K562 (cell line): ENCODE measurements at regions not wholly inside any gene's neighbourhood (a gene's known extent, or its start where the extent isn't known, plus 50 kb on each side); places are given as distances from the start of the nearest gene placed in this dataset.

Source experiments
- ATAC-seq: fragments of 200-7000 bp; cut with Tn5 transposase; 3 replicates; pipeline ENCODE4 v1.9.1; 2020; ENCODE audit warnings: moderate library complexity
- BruUV-seq: library from RNA; stranded (reverse); fragments of 400-500 nt; replicated peaks from 2 replicates; lab custom pipeline; 2021; lab: Mats Ljungman, UMichigan
- CTCF ChIA-PET: fragments of 300-600 bp; formaldehyde crosslinking; extraction: SDS; loops from one replicate; lab custom pipeline; 2021; ENCODE audit warnings: low intra/inter-chr PET ratio; lab: Yijun Ruan, JAX
- POLR2A ChIA-PET: fragments of 300-600, 350-650 bp; sonication (Branson Sonifier 250); formaldehyde crosslinking; extraction: SDS; loops from one replicate; lab custom pipeline; 2021; ENCODE audit warnings: antibody characterized with exemption, inconsistent platforms; lab: Yijun Ruan, JAX
- DNase-seq, 4 experiments: peaks; one replicate each; pipeline versions ENCODE4 v3.0.0 to v3.0.0-alpha.2; 2011 to 2018; ENCODE audit warnings: low spot score in 3 of 4, mixed read lengths in 3 of 4; ENCODE audit errors: extremely low read depth in 1 of 4
- FAIRE-seq: peaks from 2 replicates; lab custom pipeline; 2011; peaks lifted over from hg19 to GRCh38; lab: Jason Lieb, UNC
- H2AFZ ChIP-seq: 2 replicates; pipeline ENCODE4 v1.6.0; 2011; ENCODE audit warnings: low read depth, low read length, control low read depth, inconsistent platforms
- H3K27ac ChIP-seq: fragments of 200-600 bp; 3 replicates; pipeline ENCODE4 v1.8.0; 2011; ENCODE audit warnings: low read depth, mild to moderate bottlenecking, control low read depth, inconsistent platforms, low read length, moderate library complexity, mixed read lengths; ENCODE audit errors: extremely low read depth
- H3K27me3 ChIP-seq, 2 experiments: fragments of 300-600 bp in 1 of 2; 2 replicates in 1 of 2; 3 replicates in 1 of 2; pipeline versions ENCODE4 v1.6.0 to v1.8.0; 2011; ENCODE audit warnings: inconsistent platforms in 2 of 2, low read length in 2 of 2, mild to moderate bottlenecking in 1 of 2, mixed read lengths in 1 of 2, moderate library complexity in 1 of 2; ENCODE audit not compliant: control insufficient read depth in 2 of 2, insufficient read depth in 2 of 2
- H3K36me3 ChIP-seq: fragments of 300-600 bp; 3 replicates; pipeline ENCODE4 v1.8.0; 2011; ENCODE audit warnings: mild to moderate bottlenecking, low read length, inconsistent platforms; ENCODE audit not compliant: control insufficient read depth, insufficient read depth
- H3K4me1 ChIP-seq, 2 experiments: fragments of 200-600 bp in 1 of 2; replicated peaks in 1 of 2; 2 replicates in 1 of 2; 3 replicates in 1 of 2; pipeline versions ENCODE4 v1.5.1 to v1.8.0; 2011; ENCODE audit warnings: inconsistent platforms in 2 of 2, low read length in 2 of 2, mild to moderate bottlenecking in 1 of 2, mixed read lengths in 1 of 2, moderate library complexity in 1 of 2; ENCODE audit not compliant: control insufficient read depth in 2 of 2, insufficient read depth in 2 of 2
- H3K4me2 ChIP-seq: 2 replicates; pipeline ENCODE4 v1.6.1; 2011; ENCODE audit warnings: low read length, control low read depth, inconsistent platforms, mixed read lengths; ENCODE audit not compliant: insufficient read depth
- H3K4me3 ChIP-seq: fragments of 200-600 bp; sonication (generic), shearing (Covaris generic); 2 replicates; pipeline ENCODE4 v1.5.1; 2016; ENCODE audit warnings: control low read depth, inconsistent platforms
- H3K79me2 ChIP-seq: fragments of 200-600 bp; 3 replicates; pipeline ENCODE4 v1.8.0; 2011; ENCODE audit warnings: low read length, inconsistent platforms; ENCODE audit not compliant: control insufficient read depth, insufficient read depth
- H3K9ac ChIP-seq, 2 experiments: 2 replicates each; pipeline versions ENCODE4 v1.6.0 to v1.6.1; 2011; ENCODE audit warnings: low read depth in 2 of 2, low read length in 2 of 2, control low read depth in 1 of 2, inconsistent platforms in 1 of 2, mild to moderate bottlenecking in 1 of 2, mixed read lengths in 1 of 2; ENCODE audit not compliant: insufficient read depth in 1 of 2
- H3K9me1 ChIP-seq: one replicate; pipeline ENCODE4 v1.6.0; 2011; ENCODE audit warnings: inconsistent platforms, mild to moderate bottlenecking, low read length, moderate library complexity; ENCODE audit not compliant: control insufficient read depth, insufficient read depth
- H3K9me3 ChIP-seq: replicated peaks from 2 replicates; pipeline ENCODE4 v1.5.1; 2011; ENCODE audit warnings: low read depth, low read length, inconsistent platforms; ENCODE audit not compliant: control insufficient read depth, insufficient read depth
- H4K20me1 ChIP-seq: replicated peaks from 2 replicates; pipeline ENCODE4 v1.6.1; 2011; ENCODE audit warnings: low read length, inconsistent platforms, mixed read lengths; ENCODE audit not compliant: control insufficient read depth, insufficient read depth
- CCAR2 ChIP-seq: fragments of 200-400 bp; formaldehyde crosslinking; IDR thresholded peaks from 2 replicates; pipeline ENCODE4 v1.6.1; 2017; ENCODE audit warnings: mild to moderate bottlenecking, low read depth, low read length
- CHD7 ChIP-seq: fragments of 200-600 bp; sonication (generic); IDR thresholded peaks from one replicate; pipeline ENCODE4 v1.6.1; 2012; ENCODE audit warnings: mild to moderate bottlenecking, low read depth, low read length, inconsistent platforms
- POLR2G ChIP-seq: fragments of 200-400 bp; formaldehyde crosslinking; IDR thresholded peaks from 2 replicates; pipeline ENCODE4 v1.6.1; 2017; ENCODE audit warnings: low read depth, mild to moderate bottlenecking, antibody characterized with exemption, low read length, moderate library complexity
- TCFL5 ChIP-seq: fragments of 250-450 bp; sonication (Bioruptor Pico); conservative IDR thresholded peaks from 2 replicates; pipeline ENCODE4 v1.6.1; 2021; ENCODE audit warnings: mild to moderate bottlenecking, moderate library complexity, matching md5 sums
- ZNF395 ChIP-seq: fragments of 200-800 bp; sonication (Bioruptor generic); IDR thresholded peaks from 2 replicates; pipeline ENCODE4 v1.6.1; 2017; ENCODE audit warnings: missing genetic modification characterization, missing compliant biosample characterization
- ZNF583 ChIP-seq: fragments of 250-450 bp; sonication (Bioruptor Pico); IDR thresholded peaks from 2 replicates; pipeline ENCODE4 v1.4.0; 2020
- ZSCAN32 ChIP-seq: fragments of 450-650 bp; formaldehyde crosslinking; IDR thresholded peaks from 2 replicates; pipeline ENCODE4 v1.4.0; 2020; ENCODE audit warnings: mild to moderate bottlenecking, moderate library complexity
- WGBS: fragments of 100-300 bp; shearing (Covaris generic); methylation state at CpG from one replicate; pipeline ENCODE4 v1.1.6; 2016; ENCODE audit warnings: low coverage, mixed read lengths; ENCODE audit not compliant: insufficient coverage; ENCODE audit errors: missing lambda C conversion rate; 5-methylcytosine and 5-hydroxymethylcytosine counted together
- in situ Hi-C: fragments of 300-500 bp; cut with MboI; formaldehyde crosslinking; loops from 4 replicates; pipeline ENCODE4 v1.15.0; 2018; ENCODE audit warnings: inconsistent platforms, mixed read lengths
- intact Hi-C: fragments of 100-400 bp; cut with micrococcal nuclease; formaldehyde crosslinking; loops from 2 replicates; pipeline ENCODE4 v1.14.2; 2022

- no peak for DNase-seq
- 0% methylated on average over 1 of the region's 1 CpG for WGBS
- no peak for FAIRE-seq
Measured at GRCh38 chr11:69227271-69227670, 66.7 kb upstream of the MYEOV start.

More at GRCh38 chr11:69227271-69227670, 66.7 kb upstream of the MYEOV start:
- Histone ChIP-seq H4K20me1 (no peaks in the 10 kb centered on the region), H3K9me3 (no peaks in the 10 kb centered on the region), H3K27ac (no peak overlapping the region), H3K36me3 (no peaks in the 10 kb centered on the region), H3K79me2 (no peaks in the 10 kb centered on the region), H3K27me3 (peaks cover 5 to 13% of the 10 kb centered on the region in 2 experiments; a peak in 3 of 5 replicates), H3K4me2 (no peak overlapping the region), H3K4me3 (no peak overlapping the region), H3K4me1 (peaks cover 0 to 2% of the 10 kb centered on the region in 2 experiments; a peak in 3 of 5 replicates), H2AFZ (no peak overlapping the region), H3K9ac (no peak overlapping the region), H3K9me1 (no peaks in the 10 kb centered on the region)
- no TSS peak for BruUV-seq
- TF ChIP-seq TCFL5 (CRISPR knock-in tag) (no peak), ZSCAN32 (no peak), ZNF583 (CRISPR knock-in tag) (no peak), CHD7 (no peak), ZNF395 (CRISPR knock-in tag) (no peak), CCAR2 (no peak), POLR2G (no peak)
- intact Hi-C loops (no loop called here), in situ Hi-C loops (no loop called here)
- POLR2A ChIA-PET = no interaction called here
- no peak for ATAC-seq
- CTCF ChIA-PET = no interaction called here
